OCI-LY7 (cell line): ENCODE measurements at regions not wholly inside any gene's neighbourhood (a gene's known extent, or its start where the extent isn't known, plus 50 kb on each side); places are given as distances from the start of the nearest gene placed in this dataset.

Experiments
- BruUV-seq: library from RNA; stranded (reverse); fragments of 400-500 nt; replicated peaks from 2 replicates; lab custom pipeline; 2021; lab: Mats Ljungman, UMichigan
- CTCF ChIA-PET: fragments of 300-600 bp; sonication (Branson Sonifier 250); formaldehyde crosslinking; loops from one replicate; lab custom pipeline; 2022; ENCODE audit warnings: antibody characterized with exemption; ENCODE audit not compliant: unreplicated experiment; lab: Charles Lee
- POLR2A ChIA-PET: fragments of 300-600 bp; sonication (Branson Sonifier 250); formaldehyde crosslinking; loops from one replicate; lab custom pipeline; 2022; ENCODE audit warnings: antibody characterized with exemption; lab: Charles Lee
- DNase-seq: peaks from one replicate; pipeline ENCODE4 v3.0.0-alpha.2; 2015; ENCODE audit warnings: low spot score
- H2AFZ ChIP-seq: fragments of 200-600 bp; sonication (generic), shearing (Covaris generic); 2 replicates; pipeline ENCODE4 v1.6.1; 2014; ENCODE audit warnings: mild to moderate bottlenecking, antibody characterized with exemption, low read length, moderate library complexity
- H3K27ac ChIP-seq: fragments of 200-600 bp; sonication (generic); 2 replicates; pipeline ENCODE4 v1.5.1; 2014; ENCODE audit warnings: mixed run types, low read depth, mild to moderate bottlenecking, moderate library complexity, low read length, inconsistent platforms; ENCODE audit not compliant: poor library complexity, severe bottlenecking
- H3K36me3 ChIP-seq: fragments of 200-600 bp; sonication (generic); 2 replicates; pipeline ENCODE4 v1.6.1; 2014; ENCODE audit warnings: mild to moderate bottlenecking, antibody characterized with exemption, low read length, moderate library complexity, mixed read lengths; ENCODE audit not compliant: insufficient read depth
- H3K4me1 ChIP-seq: fragments of 200-600 bp; sonication (generic); 2 replicates; pipeline ENCODE4 v1.5.1; 2014; ENCODE audit warnings: mild to moderate bottlenecking, low read length; ENCODE audit not compliant: insufficient read depth, poor library complexity, severe bottlenecking
- H3K4me2 ChIP-seq: fragments of 200-600 bp; sonication (generic); 2 replicates; pipeline ENCODE4 v1.6.1; 2014; ENCODE audit warnings: mild to moderate bottlenecking, low read length
- H3K4me3 ChIP-seq: fragments of 200-600 bp; sonication (generic); 2 replicates; pipeline ENCODE4 v1.5.1; 2014; ENCODE audit warnings: mild to moderate bottlenecking, low read depth, low read length; ENCODE audit not compliant: poor library complexity, severe bottlenecking
- H3K79me2 ChIP-seq: fragments of 200-600 bp; sonication (generic); 2 replicates; pipeline ENCODE4 v1.6.1; 2016; ENCODE audit warnings: low read depth, mild to moderate bottlenecking, low read length, moderate library complexity, mixed read lengths; ENCODE audit not compliant: insufficient read depth
- H3K9me2 ChIP-seq: fragments of 200-600 bp; sonication (generic); 2 replicates; pipeline ENCODE4 v1.6.1; 2016; ENCODE audit warnings: mild to moderate bottlenecking, low read length, mixed read lengths; ENCODE audit not compliant: insufficient read depth
- H3K9me3 ChIP-seq: fragments of 200-600 bp; sonication (generic); 2 replicates; pipeline ENCODE4 v1.6.1; 2014; ENCODE audit warnings: mild to moderate bottlenecking, mixed run types, low read length, mixed read lengths
- H4K20me1 ChIP-seq: fragments of 200-600 bp; sonication (generic); 2 replicates; pipeline ENCODE4 v1.6.1; 2014; ENCODE audit warnings: mild to moderate bottlenecking, antibody characterized with exemption, low read length, moderate library complexity, mixed read lengths; ENCODE audit not compliant: insufficient read depth
- EZH2phosphoT487 ChIP-seq: fragments of 200-600 bp; sonication (generic); IDR thresholded peaks from 2 replicates; pipeline ENCODE4 v1.6.1; 2018; ENCODE audit warnings: low read depth, borderline replicate concordance, mild to moderate bottlenecking, mixed run types, antibody characterized with exemption, low read length, moderate library complexity, mixed read lengths
- intact Hi-C: fragments of 100-400 bp; cut with micrococcal nuclease; formaldehyde crosslinking; loops from one replicate; pipeline ENCODE4 v1.10.0; 2022; ENCODE audit not compliant: unreplicated experiment
- TF ChIP-seq, protein P1 (sequence below): fragments of 200-600 bp; sonication (generic); conservative IDR thresholded peaks from 2 replicates; pipeline ENCODE4 v1.5.1; 2014; ENCODE audit warnings: mild to moderate bottlenecking, antibody characterized with exemption, low read length, moderate library complexity, mixed read lengths

- DNase-seq, result no peak
- Histone ChIP-seq H4K20me1 (no peaks in the 10 kb centered on the region), H2AFZ (no peak overlapping the region), H3K9me2 (no peaks in the 10 kb centered on the region), H3K4me2 (no peak overlapping the region), H3K4me1 (no peaks in the 10 kb centered on the region), H3K9me3 (no peaks in the 10 kb centered on the region), H3K27ac (no peak overlapping the region), H3K4me3 (no peak overlapping the region), H3K79me2 (no peaks in the 10 kb centered on the region), H3K36me3 (no peaks in the 10 kb centered on the region)
- ChIA-PET POLR2A (no interaction called here), CTCF (no interaction called here)
- BruUV-seq, result no TSS peak
- TF ChIP-seq EZH2phosphoT487, result no peak
- TF ChIP-seq, protein P1, sequence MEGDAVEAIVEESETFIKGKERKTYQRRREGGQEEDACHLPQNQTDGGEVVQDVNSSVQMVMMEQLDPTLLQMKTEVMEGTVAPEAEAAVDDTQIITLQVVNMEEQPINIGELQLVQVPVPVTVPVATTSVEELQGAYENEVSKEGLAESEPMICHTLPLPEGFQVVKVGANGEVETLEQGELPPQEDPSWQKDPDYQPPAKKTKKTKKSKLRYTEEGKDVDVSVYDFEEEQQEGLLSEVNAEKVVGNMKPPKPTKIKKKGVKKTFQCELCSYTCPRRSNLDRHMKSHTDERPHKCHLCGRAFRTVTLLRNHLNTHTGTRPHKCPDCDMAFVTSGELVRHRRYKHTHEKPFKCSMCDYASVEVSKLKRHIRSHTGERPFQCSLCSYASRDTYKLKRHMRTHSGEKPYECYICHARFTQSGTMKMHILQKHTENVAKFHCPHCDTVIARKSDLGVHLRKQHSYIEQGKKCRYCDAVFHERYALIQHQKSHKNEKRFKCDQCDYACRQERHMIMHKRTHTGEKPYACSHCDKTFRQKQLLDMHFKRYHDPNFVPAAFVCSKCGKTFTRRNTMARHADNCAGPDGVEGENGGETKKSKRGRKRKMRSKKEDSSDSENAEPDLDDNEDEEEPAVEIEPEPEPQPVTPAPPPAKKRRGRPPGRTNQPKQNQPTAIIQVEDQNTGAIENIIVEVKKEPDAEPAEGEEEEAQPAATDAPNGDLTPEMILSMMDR, result no peak
- intact Hi-C loops, result no loop called here
Measured at GRCh38 chr11:134580610-134580975, 168.6 kb upstream of the B3GAT1 start.

- Histone ChIP-seq H4K20me1 (no peaks in the 10 kb centered on the region), H3K4me1 (no peaks in the 10 kb centered on the region), H3K4me3 (no peak overlapping the region), H3K27ac (no peak overlapping the region), H3K9me2 (no peaks in the 10 kb centered on the region), H3K4me2 (no peak overlapping the region), H2AFZ (no peak overlapping the region), H3K9me3 (no peaks in the 10 kb centered on the region), H3K79me2 (no peaks in the 10 kb centered on the region), H3K36me3 (no peaks in the 10 kb centered on the region)
- CTCF ChIA-PET, result no interaction called here
- POLR2A ChIA-PET, result no interaction called here
- intact Hi-C loops, result no loop called here
- no peak for DNase-seq
- TF ChIP-seq EZH2phosphoT487, result no peak
- TF ChIP-seq, protein P1, result no peak
- BruUV-seq, result no TSS peak
Measured at GRCh38 chr11:134579724-134580609, 167.9 kb upstream of the B3GAT1 start.
